ENCODE measurements at regions not wholly inside any gene's neighbourhood (a gene's known extent, or its start where the extent isn't known, plus 50 kb on each side); places are given as distances from the start of the nearest gene placed in this dataset.

DNA sequence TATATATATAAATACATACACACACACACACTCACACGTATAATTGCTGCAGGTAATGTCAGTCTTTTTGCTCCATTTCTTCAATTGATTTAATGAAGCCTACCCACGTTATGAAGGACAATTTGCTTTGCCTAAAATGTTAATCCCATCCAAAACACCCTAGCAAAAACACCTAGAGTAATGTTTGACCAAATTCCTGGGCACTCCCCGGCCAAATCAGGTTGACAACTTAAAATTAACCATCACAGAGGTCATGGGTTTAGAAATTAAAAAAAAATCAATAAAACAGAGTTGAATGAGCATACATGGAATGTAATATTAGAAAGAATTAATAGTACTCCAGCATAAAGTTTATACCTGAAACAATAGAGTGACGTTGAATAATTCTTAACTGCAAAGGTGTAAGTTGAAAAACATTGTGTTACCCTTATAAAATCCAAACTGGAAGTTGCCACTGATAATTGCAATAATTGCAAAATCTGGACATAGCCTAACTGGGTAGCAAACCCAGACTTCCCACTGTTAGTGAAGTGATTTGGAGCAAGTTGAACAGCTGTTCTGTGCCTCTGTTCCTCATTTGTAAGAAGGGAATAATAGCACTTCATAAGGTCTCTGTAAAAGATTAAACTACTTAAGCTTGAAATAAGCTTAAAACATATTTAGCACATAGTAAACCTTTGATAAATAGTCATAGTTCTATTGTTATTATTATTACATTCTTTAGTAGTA lies 2120.5 kb downstream of the PCDH7 start:
- Histone ChIP-seq H3K4me2 (ENCODE audit: insufficient read depth in 1 of 2, low read depth in 2 of 2, low read length in 2 of 2) (no peak overlapping the region), H4K20me1 (replicated peaks in 1 of 2; ENCODE audit: control insufficient read depth in 1 of 2, insufficient read depth in 2 of 2, low read length in 2 of 2) (no peaks in the 10 kb centered on the region), H2AK5ac (ENCODE audit: low read depth, low read length) (no peak overlapping the region), H3K9ac (replicated peaks in 1 of 4; ENCODE audit: extremely low read depth in 1 of 4, low read depth in 3 of 4, low read length in 3 of 4) (no peak overlapping the region), H2BK5ac (ENCODE audit: low read depth, low read length) (no peak overlapping the region), H3K27ac (ENCODE audit: low read depth, low read length) (no peak overlapping the region), H4K91ac (replicated peaks; ENCODE audit: insufficient read length, low read length) (no peak overlapping the region), H3K27me3 (replicated peaks in 1 of 4; ENCODE audit: control insufficient read depth in 3 of 4, extremely low read depth in 1 of 4, insufficient read depth in 3 of 4, low read length in 3 of 4) (no peaks in the 10 kb centered on the region), H2BK120ac (replicated peaks; ENCODE audit: low read depth, low read length) (no peak overlapping the region), H3K79me1 (ENCODE audit: low read depth, low read length) (no peaks in the 10 kb centered on the region), H3K23ac (ENCODE audit: insufficient read length) (no peak overlapping the region), H3K9me3 (ENCODE audit: insufficient read depth in 2 of 2, low read depth in 1 of 2, low read length in 1 of 2) (no peaks in the 10 kb centered on the region), H3K4me1 (replicated peaks in 1 of 4; ENCODE audit: control insufficient read depth in 3 of 4, insufficient read depth in 4 of 4, low read length in 3 of 4) (no peaks in the 10 kb centered on the region), H2AFZ (ENCODE audit: low read length) (no peak overlapping the region), H3K79me2 (ENCODE audit: control insufficient read depth in 1 of 2, insufficient read depth in 2 of 2, low read length in 2 of 2) (no peaks in the 10 kb centered on the region), H3K56ac (replicated peaks; ENCODE audit: insufficient read length, low read depth, low read length) (no peak overlapping the region), H3K4ac (replicated peaks; ENCODE audit: insufficient read length, low read depth, low read length) (no peak overlapping the region), H3K4me3 (ENCODE audit: extremely low read depth in 1 of 4, insufficient read depth in 2 of 4, low read depth in 3 of 4, low read length in 4 of 4) (no peak overlapping the region), H3K14ac (ENCODE audit: insufficient read length) (no peak overlapping the region), H3K36me3 (ENCODE audit: control insufficient read depth in 2 of 4, insufficient read depth in 4 of 4, low read length in 3 of 4) (no peaks in the 10 kb centered on the region), H3K18ac (ENCODE audit: extremely low read depth, low read length) (no peak overlapping the region), H3K23me2 (ENCODE audit: low read depth, low read length) (no peaks in the 10 kb centered on the region), H2BK20ac (ENCODE audit: low read length) (no peak overlapping the region), H2BK15ac (ENCODE audit: low read length) (no peak overlapping the region), H2BK12ac (ENCODE audit: low read depth, low read length) (no peak overlapping the region), H4K5ac (ENCODE audit: insufficient read length, low read depth, low read length) (no peak overlapping the region), H4K8ac (ENCODE audit: extremely low read depth, insufficient read depth, low read length) (no peak overlapping the region)
- no peak for FAIRE-seq
- CTCF ChIA-PET (ENCODE audit: partially characterized antibody) = no interaction called here
- POLR2A ChIA-PET (ENCODE audit: partially characterized antibody) = no interaction called here
- WGBS, 2 experiments (ENCODE audit: extremely low coverage in 1 of 2, insufficient coverage in 1 of 2, insufficient read length in 1 of 2, insufficient replicate concordance in 2 of 2, low coverage in 1 of 2, low lambda C conversion rate in 2 of 2, missing lambda C conversion rate in 1 of 2) = 96% methylated on average over 4 of the region's 4 CpGs; no CpG with 5 or more reads in 1 of the 2 experiments
- no peak for DNase-seq (ENCODE audit: low read depth in 1 of 2, low spot score in 2 of 2)
- TF ChIP-seq SIX5 (IDR thresholded peaks at IDR 0.05; ENCODE audit: low read depth, low read length) = no peak
- no peak for TF ChIP-seq GTF2F1 (IDR thresholded peaks at IDR 0.05; ENCODE audit: borderline replicate concordance, low read depth, low read length)
- TF ChIP-seq ASH2L (IDR thresholded peaks at IDR 0.05; ENCODE audit: low read length) = no peak
- no peak for TF ChIP-seq CHD2 (IDR thresholded peaks at IDR 0.05; ENCODE audit: low read length)
- TF ChIP-seq, protein P1, sequence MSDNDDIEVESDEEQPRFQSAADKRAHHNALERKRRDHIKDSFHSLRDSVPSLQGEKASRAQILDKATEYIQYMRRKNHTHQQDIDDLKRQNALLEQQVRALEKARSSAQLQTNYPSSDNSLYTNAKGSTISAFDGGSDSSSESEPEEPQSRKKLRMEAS (IDR thresholded peaks at IDR 0.05) = no peak
- TF ChIP-seq SUZ12 (IDR thresholded peaks at IDR 0.05; ENCODE audit: low read length) = no peak
- no peak for TF ChIP-seq BCL11A (IDR thresholded peaks at IDR 0.05; ENCODE audit: low read depth in 2 of 2, low read length in 2 of 2)
- TF ChIP-seq PHF8 (conservative IDR thresholded peaks at IDR 0.05; ENCODE audit: low read depth, low read length) = no peak
- TF ChIP-seq, protein P2, sequence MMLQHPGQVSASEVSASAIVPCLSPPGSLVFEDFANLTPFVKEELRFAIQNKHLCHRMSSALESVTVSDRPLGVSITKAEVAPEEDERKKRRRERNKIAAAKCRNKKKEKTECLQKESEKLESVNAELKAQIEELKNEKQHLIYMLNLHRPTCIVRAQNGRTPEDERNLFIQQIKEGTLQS (IDR thresholded peaks at IDR 0.05; ENCODE audit: insufficient read depth, low read depth, low read length) = no peak
- no peak for TF ChIP-seq TAF7 (optimal IDR thresholded peaks at IDR 0.05; ENCODE audit: borderline replicate concordance, low read depth, low read length)
- TF ChIP-seq CHD1 (IDR thresholded peaks at IDR 0.05; ENCODE audit: low read depth, low read length) = no peak
- no peak for TF ChIP-seq EGR1 (IDR thresholded peaks at IDR 0.05; ENCODE audit: borderline replicate concordance, low read depth, low read length)
- TF ChIP-seq RNF2 (IDR thresholded peaks at IDR 0.05; ENCODE audit: borderline replicate concordance, low read depth, low read length, missing control alignments, poor library complexity, severe bottlenecking) = no peak
